Astrocyte (in vitro differentiated cells and primary cell): ENCODE measurements at regions not wholly inside any gene's neighbourhood (a gene's known extent, or its start where the extent isn't known, plus 50 kb on each side); places are given as distances from the start of the nearest gene placed in this dataset.

Experiments used
- DNase-seq: peaks from one replicate; pipeline ENCODE4 v3.0.0-alpha.2; 2010; ENCODE audit warnings: low read depth
- FAIRE-seq: peaks from 2 replicates; lab custom pipeline; 2011; peaks lifted over from hg19 to GRCh38; lab: Jason Lieb, UNC
- H2AFZ ChIP-seq: 2 replicates; pipeline ENCODE4 v1.6.0; 2012; ENCODE audit warnings: low read depth, low read length, inconsistent platforms
- H3K27ac ChIP-seq: 2 replicates; pipeline ENCODE4 v1.5.1; 2011; ENCODE audit warnings: low read depth, low read length, inconsistent platforms
- H3K27me3 ChIP-seq: 2 replicates; pipeline ENCODE4 v1.6.0; 2011; ENCODE audit warnings: low read length, inconsistent platforms; ENCODE audit not compliant: insufficient read depth
- H3K36me3 ChIP-seq: 2 replicates; pipeline ENCODE4 v1.5.1; 2011; ENCODE audit warnings: low read length, inconsistent platforms; ENCODE audit not compliant: insufficient read depth
- H3K4me1 ChIP-seq: 2 replicates; pipeline ENCODE4 v1.5.1; 2011; ENCODE audit warnings: low read length, inconsistent platforms; ENCODE audit not compliant: insufficient read depth
- H3K4me2 ChIP-seq: 2 replicates; pipeline ENCODE4 v1.6.0; 2012; ENCODE audit warnings: low read length, inconsistent platforms
- H3K4me3 ChIP-seq: 2 replicates; pipeline ENCODE4 v1.5.1; 2011; ENCODE audit warnings: low read depth, mild to moderate bottlenecking, low read length, inconsistent platforms; ENCODE audit not compliant: insufficient read depth
- H3K79me2 ChIP-seq: 2 replicates; pipeline ENCODE4 v1.6.0; 2012; ENCODE audit warnings: mild to moderate bottlenecking, low read length, inconsistent platforms; ENCODE audit not compliant: insufficient read depth
- H3K9ac ChIP-seq: 2 replicates; pipeline ENCODE4 v1.6.0; 2012; ENCODE audit warnings: mild to moderate bottlenecking, low read length, inconsistent platforms
- H3K9me3 ChIP-seq: 2 replicates; pipeline ENCODE4 v1.5.1; 2012; ENCODE audit warnings: low read depth, mild to moderate bottlenecking, low read length, inconsistent platforms; ENCODE audit not compliant: insufficient read depth
- H4K20me1 ChIP-seq: 2 replicates; pipeline ENCODE4 v1.6.0; 2012; ENCODE audit warnings: low read length, inconsistent platforms; ENCODE audit not compliant: insufficient read depth
- H3K27ac Mint-ChIP-seq: one replicate; pipeline ENCODE4 v1.8.0; 2021; ENCODE audit warnings: mild to moderate bottlenecking, mixed read lengths; ENCODE audit not compliant: unreplicated experiment
- H3K27me3 Mint-ChIP-seq: one replicate; pipeline ENCODE4 v1.8.0; 2021; ENCODE audit warnings: low read depth, mixed read lengths; ENCODE audit not compliant: unreplicated experiment
- H3K36me3 Mint-ChIP-seq: one replicate; pipeline ENCODE4 v1.8.0; 2021; ENCODE audit warnings: low read depth, mixed read lengths; ENCODE audit not compliant: unreplicated experiment
- H3K4me1 Mint-ChIP-seq: one replicate; pipeline ENCODE4 v1.8.0; 2021; ENCODE audit warnings: low read depth, mixed read lengths; ENCODE audit not compliant: unreplicated experiment
- H3K4me3 Mint-ChIP-seq: one replicate; pipeline ENCODE4 v1.8.0; 2021; ENCODE audit warnings: mild to moderate bottlenecking, moderate library complexity, mixed read lengths; ENCODE audit not compliant: unreplicated experiment
- H3K9me3 Mint-ChIP-seq: one replicate; pipeline ENCODE4 v1.8.0; 2021; ENCODE audit warnings: mild to moderate bottlenecking, mixed read lengths; ENCODE audit not compliant: unreplicated experiment
- EZH2 ChIP-seq: IDR thresholded peaks from 2 replicates; pipeline ENCODE4 v1.6.1; 2012; ENCODE audit warnings: mild to moderate bottlenecking, low read length, inconsistent platforms; ENCODE audit not compliant: insufficient read depth
- TF ChIP-seq, protein P1 (sequence below): IDR thresholded peaks from 2 replicates; pipeline ENCODE4 v1.5.1; 2011; ENCODE audit warnings: low read depth, mild to moderate bottlenecking, inconsistent platforms, low read length, moderate library complexity; ENCODE audit not compliant: insufficient read depth

- H3K36me3 Mint-ChIP-seq, result no peaks in the 10 kb centered on the region
- H3K4me1 Mint-ChIP-seq, result no peaks in the 10 kb centered on the region
- H3K27ac ChIP-seq, result no peak overlapping the region
- H3K4me1 ChIP-seq, result no peaks in the 10 kb centered on the region
- H3K9me3 Mint-ChIP-seq, result no peaks in the 10 kb centered on the region
- no peaks in the 10 kb centered on the region for H4K20me1 ChIP-seq
- H3K27me3 ChIP-seq, result no peaks in the 10 kb centered on the region
- H3K4me3 ChIP-seq, result no peak overlapping the region
- H3K27me3 Mint-ChIP-seq, result no peaks in the 10 kb centered on the region
- no peaks in the 10 kb centered on the region for H3K79me2 ChIP-seq
- H3K9me3 ChIP-seq, result no peaks in the 10 kb centered on the region
- DNase-seq (no peak), FAIRE-seq (peak; percentile 68)
- H3K27ac Mint-ChIP-seq, result no peak overlapping the region
- H2AFZ ChIP-seq, result no peak overlapping the region
- no peak overlapping the region for H3K4me2 ChIP-seq
- no peak for TF ChIP-seq EZH2
- TF ChIP-seq, protein P1, sequence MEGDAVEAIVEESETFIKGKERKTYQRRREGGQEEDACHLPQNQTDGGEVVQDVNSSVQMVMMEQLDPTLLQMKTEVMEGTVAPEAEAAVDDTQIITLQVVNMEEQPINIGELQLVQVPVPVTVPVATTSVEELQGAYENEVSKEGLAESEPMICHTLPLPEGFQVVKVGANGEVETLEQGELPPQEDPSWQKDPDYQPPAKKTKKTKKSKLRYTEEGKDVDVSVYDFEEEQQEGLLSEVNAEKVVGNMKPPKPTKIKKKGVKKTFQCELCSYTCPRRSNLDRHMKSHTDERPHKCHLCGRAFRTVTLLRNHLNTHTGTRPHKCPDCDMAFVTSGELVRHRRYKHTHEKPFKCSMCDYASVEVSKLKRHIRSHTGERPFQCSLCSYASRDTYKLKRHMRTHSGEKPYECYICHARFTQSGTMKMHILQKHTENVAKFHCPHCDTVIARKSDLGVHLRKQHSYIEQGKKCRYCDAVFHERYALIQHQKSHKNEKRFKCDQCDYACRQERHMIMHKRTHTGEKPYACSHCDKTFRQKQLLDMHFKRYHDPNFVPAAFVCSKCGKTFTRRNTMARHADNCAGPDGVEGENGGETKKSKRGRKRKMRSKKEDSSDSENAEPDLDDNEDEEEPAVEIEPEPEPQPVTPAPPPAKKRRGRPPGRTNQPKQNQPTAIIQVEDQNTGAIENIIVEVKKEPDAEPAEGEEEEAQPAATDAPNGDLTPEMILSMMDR, result no peak
- no peak overlapping the region for H3K9ac ChIP-seq
- H3K36me3 ChIP-seq, result no peaks in the 10 kb centered on the region
- H3K4me3 Mint-ChIP-seq, result no peak overlapping the region
Observed at GRCh38 chrX:117138070-117138469, 675.3 kb upstream of the CT83 start.

- no peak overlapping the region for H3K4me3 Mint-ChIP-seq
- H3K9me3 Mint-ChIP-seq, result no peaks in the 10 kb centered on the region
- H3K79me2 ChIP-seq, result no peaks in the 10 kb centered on the region
- H3K4me2 ChIP-seq, result no peak overlapping the region
- H3K27me3 Mint-ChIP-seq, result no peaks in the 10 kb centered on the region
- no peak overlapping the region for H3K9ac ChIP-seq
- H2AFZ ChIP-seq, result no peak overlapping the region
- no peak for DNase-seq
- no peaks in the 10 kb centered on the region for H3K4me1 Mint-ChIP-seq
- no peaks in the 10 kb centered on the region for H3K9me3 ChIP-seq
- no peak for FAIRE-seq
- no peaks in the 10 kb centered on the region for H3K4me1 ChIP-seq
- H3K36me3 ChIP-seq, result no peaks in the 10 kb centered on the region
- H3K27me3 ChIP-seq, result no peaks in the 10 kb centered on the region
- no peaks in the 10 kb centered on the region for H4K20me1 ChIP-seq
- H3K27ac ChIP-seq, result no peak overlapping the region
- H3K27ac Mint-ChIP-seq, result no peak overlapping the region
- no peak overlapping the region for H3K4me3 ChIP-seq
- TF ChIP-seq, protein P1, result no peak
- TF ChIP-seq EZH2, result no peak
- H3K36me3 Mint-ChIP-seq, result no peaks in the 10 kb centered on the region
Observed at GRCh38 chrX:117134983-117135382, 672.2 kb upstream of the CT83 start.

DNA sequence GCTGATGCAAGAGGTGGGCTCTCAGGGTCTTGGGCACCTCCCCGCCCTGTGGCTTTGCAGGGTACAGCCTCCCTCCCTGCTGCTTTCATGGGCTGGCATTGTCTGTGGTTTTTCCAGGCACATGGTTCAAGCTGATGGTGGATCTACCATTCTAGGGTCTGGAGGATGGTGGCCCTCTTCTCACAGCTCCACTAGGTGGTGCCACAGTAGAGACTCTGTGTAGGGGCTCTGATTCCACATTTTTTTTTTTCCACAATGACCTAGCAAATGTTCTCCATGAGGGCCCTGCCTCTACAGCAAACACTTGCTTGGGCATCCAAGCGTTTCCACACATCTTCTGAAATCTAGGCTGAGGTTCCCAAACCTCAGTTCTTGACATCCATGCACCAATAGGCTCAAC lies 657.9 kb upstream of the CT83 start:
- DNase-seq (no peak), FAIRE-seq (no peak)
- TF ChIP-seq EZH2, result no peak
- TF ChIP-seq, protein P1, result no peak

More for the DNA sequence above, 657.9 kb upstream of the CT83 start:
- H3K4me3 Mint-ChIP-seq, result no peak overlapping the region
- H3K4me1 Mint-ChIP-seq, result no peaks in the 10 kb centered on the region
- Histone ChIP-seq H3K36me3 (no peaks in the 10 kb centered on the region), H3K4me1 (no peaks in the 10 kb centered on the region), H3K9ac (no peak overlapping the region), H3K4me3 (no peak overlapping the region), H3K9me3 (no peaks in the 10 kb centered on the region), H3K4me2 (no peak overlapping the region), H3K27me3 (no peaks in the 10 kb centered on the region), H4K20me1 (no peaks in the 10 kb centered on the region), H3K27ac (no peak overlapping the region), H2AFZ (no peak overlapping the region), H3K79me2 (no peaks in the 10 kb centered on the region)
- peaks cover 2% of the 10 kb centered on the region for H3K9me3 Mint-ChIP-seq
- no peak overlapping the region for H3K27ac Mint-ChIP-seq
- no peaks in the 10 kb centered on the region for H3K27me3 Mint-ChIP-seq
- no peaks in the 10 kb centered on the region for H3K36me3 Mint-ChIP-seq
